ENCODE measurements at regions not wholly inside any gene's neighbourhood (a gene's known extent, or its start where the extent isn't known, plus 50 kb on each side); places are given as distances from the start of the nearest gene placed in this dataset.

GRCh38 chr11:37666960-37667359, 1068.9 kb upstream of the RAG2 start:
- no peak for TF ChIP-seq CTCF (IDR thresholded peaks at IDR 0.05; ENCODE audit: insufficient read depth, low read depth, low read length)
- TF ChIP-seq EZH2 (IDR thresholded peaks at IDR 0.05; ENCODE audit: insufficient read depth, low read length) = no peak
